KMS-11 (cell line): ENCODE measurements at regions not wholly inside any gene's neighbourhood (a gene's known extent, or its start where the extent isn't known, plus 50 kb on each side); places are given as distances from the start of the nearest gene placed in this dataset.

ENCODE experiments used
- H2AFZ ChIP-seq: fragments of 200-600 bp; sonication (generic); 2 replicates; pipeline ENCODE4 v1.6.1; 2016; ENCODE audit warnings: antibody characterized with exemption, mixed run types, low read depth
- H3K27ac ChIP-seq: fragments of 200-600 bp; sonication (generic); 2 replicates; pipeline ENCODE4 v1.6.1; 2016; ENCODE audit warnings: mild to moderate bottlenecking, mixed run types
- H3K27me3 ChIP-seq: fragments of 200-600 bp; sonication (generic); 2 replicates; pipeline ENCODE4 v1.6.1; 2017; ENCODE audit warnings: mild to moderate bottlenecking, low read depth, mixed run types, moderate library complexity; ENCODE audit not compliant: insufficient read depth
- H3K36me3 ChIP-seq: fragments of 200-600 bp; sonication (generic); 2 replicates; pipeline ENCODE4 v1.6.1; 2017; ENCODE audit warnings: mild to moderate bottlenecking, mixed run types; ENCODE audit not compliant: insufficient read depth
- H3K4me1 ChIP-seq: fragments of 200-600 bp; sonication (generic); 2 replicates; pipeline ENCODE4 v1.6.1; 2016; ENCODE audit warnings: mild to moderate bottlenecking, low read depth, mixed run types; ENCODE audit not compliant: poor library complexity, severe bottlenecking
- H3K4me2 ChIP-seq: fragments of 200-600 bp; sonication (generic); 2 replicates; pipeline ENCODE4 v1.7.0; 2016; ENCODE audit warnings: mild to moderate bottlenecking, mixed run types
- H3K4me3 ChIP-seq: fragments of 200-600 bp; sonication (generic); IDR thresholded peaks from 2 replicates; pipeline ENCODE4 v1.6.1; 2017; ENCODE audit warnings: low read depth, low read length, mixed read lengths; ENCODE audit not compliant: insufficient read depth
- H3K79me2 ChIP-seq: fragments of 200-600 bp; sonication (generic); 2 replicates; pipeline ENCODE4 v1.6.1; 2016; ENCODE audit warnings: low read depth, mixed run types; ENCODE audit not compliant: insufficient read depth
- H3K9ac ChIP-seq: fragments of 200-600 bp; sonication (generic); 2 replicates; pipeline ENCODE4 v1.6.1; 2016; ENCODE audit warnings: mild to moderate bottlenecking, mixed run types
- H4K20me1 ChIP-seq: fragments of 200-600 bp; sonication (generic); 2 replicates; pipeline ENCODE4 v1.6.1; 2016; ENCODE audit warnings: mild to moderate bottlenecking, mixed run types; ENCODE audit not compliant: insufficient read depth
- CTCF ChIP-seq: fragments of 200-600 bp; sonication (generic); conservative IDR thresholded peaks from 2 replicates; pipeline ENCODE4 v1.6.1; 2017; ENCODE audit warnings: low read depth, mild to moderate bottlenecking, antibody characterized with exemption, low read length, moderate library complexity, mixed read lengths

GRCh38 chr7:142584765-142585164 is 164.5 kb upstream of the PRSS1 start:
- no peak overlapping the region for H3K4me3 ChIP-seq
- no peaks in the 10 kb centered on the region for H3K36me3 ChIP-seq
- no peak overlapping the region for H2AFZ ChIP-seq
- H3K4me2 ChIP-seq = no peak overlapping the region
- TF ChIP-seq CTCF = no peak
- H3K79me2 ChIP-seq = no peaks in the 10 kb centered on the region
- no peak overlapping the region for H3K9ac ChIP-seq
- H3K27ac ChIP-seq = no peak overlapping the region
- no peaks in the 10 kb centered on the region for H3K27me3 ChIP-seq
- peaks cover 20% of the 10 kb centered on the region for H3K4me1 ChIP-seq
- no peaks in the 10 kb centered on the region for H4K20me1 ChIP-seq

DNA sequence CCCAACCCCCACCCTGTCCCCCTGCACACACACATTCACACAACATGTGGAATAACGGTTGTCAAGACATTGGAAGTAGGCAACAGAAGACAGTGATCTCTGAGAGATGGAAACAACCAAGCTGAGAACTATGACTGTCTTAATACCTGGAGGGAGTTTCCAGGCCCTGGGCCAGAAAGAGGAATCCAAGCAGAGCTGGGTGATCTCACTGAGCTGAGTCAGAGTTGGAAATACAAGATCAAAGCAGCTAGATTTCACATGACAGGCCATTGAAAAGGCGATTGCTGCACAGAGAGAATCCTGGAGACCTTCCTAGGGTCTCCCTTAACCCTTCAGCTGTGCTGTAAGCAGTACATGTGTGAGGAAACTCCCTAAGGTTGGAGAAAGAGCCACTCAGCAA is 165.8 kb upstream of the PRSS1 start:
- Histone ChIP-seq H4K20me1 (no peaks in the 10 kb centered on the region), H3K79me2 (no peaks in the 10 kb centered on the region), H3K4me1 (peaks cover 20% of the 10 kb centered on the region), H2AFZ (peak overlapping the region; percentile 24; the same call in 1 of the 2 replicates), H3K4me2 (no peak overlapping the region), H3K4me3 (no peak overlapping the region), H3K27me3 (no peaks in the 10 kb centered on the region), H3K36me3 (no peaks in the 10 kb centered on the region), H3K9ac (no peak overlapping the region; the same call in 1 of the 2 replicates), H3K27ac (no peak overlapping the region; the same call in 1 of the 2 replicates)
- no peak for TF ChIP-seq CTCF

- no peak overlapping the region for H3K4me2 ChIP-seq
- H2AFZ ChIP-seq = no peak overlapping the region
- no peak overlapping the region for H3K27ac ChIP-seq
- no peaks in the 10 kb centered on the region for H3K79me2 ChIP-seq
- no peak for TF ChIP-seq CTCF
- H4K20me1 ChIP-seq = no peaks in the 10 kb centered on the region
- no peak overlapping the region for H3K4me3 ChIP-seq
- H3K36me3 ChIP-seq = no peaks in the 10 kb centered on the region
- H3K9ac ChIP-seq = no peak overlapping the region
- H3K27me3 ChIP-seq = no peaks in the 10 kb centered on the region
- peaks cover 13% of the 10 kb centered on the region for H3K4me1 ChIP-seq
Observed at GRCh38 chr7:142582351-142582750, 166.9 kb upstream of the PRSS1 start.

DNA sequence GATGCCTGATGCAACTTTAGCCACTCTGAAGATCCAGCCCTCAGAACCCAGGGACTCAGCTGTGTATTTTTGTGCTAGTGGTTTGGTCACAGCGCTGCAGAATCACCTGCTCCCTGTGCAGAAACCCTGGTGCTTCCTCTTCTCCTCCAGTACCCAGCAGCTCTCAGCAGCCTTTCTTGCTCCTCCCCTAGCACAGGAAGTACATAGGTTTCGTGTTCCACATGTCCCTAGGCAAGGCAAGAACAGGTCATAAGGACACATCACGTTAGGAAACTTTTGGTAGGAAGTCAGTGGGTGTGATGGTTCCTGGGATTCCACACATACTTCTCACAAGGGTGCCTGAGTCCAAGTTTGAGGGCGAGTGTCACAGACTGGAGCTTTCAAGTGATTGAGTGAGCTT is 167.9 kb upstream of the PRSS1 start:
- no peaks in the 10 kb centered on the region for H3K79me2 ChIP-seq
- H3K4me3 ChIP-seq = no peak overlapping the region
- H3K27me3 ChIP-seq = no peaks in the 10 kb centered on the region
- no peak overlapping the region for H3K9ac ChIP-seq
- peaks cover 13% of the 10 kb centered on the region for H3K4me1 ChIP-seq
- H2AFZ ChIP-seq = no peak overlapping the region; the same call in 1 of the 2 replicates
- H3K27ac ChIP-seq = no peak overlapping the region
- H4K20me1 ChIP-seq = no peaks in the 10 kb centered on the region
- no peak overlapping the region for H3K4me2 ChIP-seq
- TF ChIP-seq CTCF = no peak
- H3K36me3 ChIP-seq = no peaks in the 10 kb centered on the region
